Stimulated activated naive CD8-positive, alpha-beta T cell treated with anti-CD3 and anti-CD28 coated beads, Interleukin-15, amount 100 ng/mL, for 72 hours (primary cell): ENCODE measurements at regions not wholly inside any gene's neighbourhood (a gene's known extent, or its start where the extent isn't known, plus 50 kb on each side); places are given as distances from the start of the nearest gene placed in this dataset.

Experiments
- ATAC-seq: fragments of 150-1000 bp; cut with Tn5 transposase; 2 replicates; pipeline ENCODE4 v1.10.0; 2021; ENCODE audit warnings: mild to moderate bottlenecking, moderate library complexity
- DNase-seq, 2 donors: peaks; one replicate each; pipeline ENCODE4 v3.0.0; 2021 to 2022
- H3K27ac Mint-ChIP-seq, 2 donors: one replicate each; pipeline ENCODE4 v1.8.0; 2022; ENCODE audit warnings: mild to moderate bottlenecking in 2 of 2, mixed read lengths in 2 of 2, moderate library complexity in 2 of 2
- H3K27me3 Mint-ChIP-seq: one replicate; pipeline ENCODE4 v1.8.0; 2022; ENCODE audit warnings: mixed read lengths
- H3K4me1 Mint-ChIP-seq: one replicate; pipeline ENCODE4 v1.8.0; 2022; ENCODE audit warnings: mild to moderate bottlenecking, mixed read lengths
- H3K4me3 Mint-ChIP-seq, 2 donors: one replicate each; pipeline ENCODE4 v1.8.0; 2022; ENCODE audit warnings: mild to moderate bottlenecking in 2 of 2, mixed read lengths in 2 of 2, moderate library complexity in 1 of 2
- H3K9me3 Mint-ChIP-seq, 2 donors: one replicate each; pipeline ENCODE4 v1.8.0; 2022; ENCODE audit warnings: mixed read lengths in 2 of 2

DNA sequence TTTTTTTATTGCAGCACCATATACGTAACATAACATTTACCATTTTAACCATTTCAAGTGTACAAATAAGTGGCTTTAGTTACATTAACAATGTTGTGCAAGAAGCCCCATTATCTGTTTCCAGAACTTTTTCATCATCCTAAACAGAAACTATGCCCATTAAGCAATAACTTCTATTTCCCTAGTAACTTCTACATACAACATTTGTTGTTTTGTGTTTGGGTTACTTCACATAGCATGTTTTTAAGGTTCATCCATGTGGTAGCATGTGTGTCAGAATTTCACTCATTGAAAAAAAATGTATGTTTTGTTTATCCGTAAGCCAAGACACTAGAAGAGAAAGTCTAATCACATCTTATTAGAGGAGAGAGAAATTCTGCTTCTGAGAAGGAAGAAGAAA is 450.5 kb upstream of the PDZRN3 start:
- peaks cover 6 to 11% of the 10 kb centered on the region in 2 donors for H3K9me3 Mint-ChIP-seq
- ATAC-seq (no peak), DNase-seq (no peak)
- H3K27ac Mint-ChIP-seq, result no peak overlapping the region
- H3K4me1 Mint-ChIP-seq, result no peaks in the 10 kb centered on the region
- no peaks in the 10 kb centered on the region for H3K27me3 Mint-ChIP-seq
- no peak overlapping the region for H3K4me3 Mint-ChIP-seq

DNA sequence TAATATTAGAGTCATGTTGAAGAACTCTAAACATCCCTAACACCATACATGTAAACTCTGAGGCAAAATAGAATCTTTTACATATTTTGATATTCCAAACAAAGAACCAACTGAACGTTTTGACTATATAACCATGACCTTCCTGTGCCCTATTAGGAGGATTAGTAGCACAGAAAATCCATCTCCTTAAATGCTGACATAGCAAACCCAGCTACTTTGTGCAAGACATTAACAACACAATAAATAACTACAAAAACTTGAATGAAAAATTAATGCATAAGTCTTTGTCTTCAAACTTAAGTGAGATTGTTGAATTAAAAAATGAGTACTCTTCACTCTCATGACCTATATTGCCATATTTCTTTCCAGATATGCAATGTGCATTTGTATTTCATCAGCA is 450.0 kb upstream of the PDZRN3 start:
- H3K27ac Mint-ChIP-seq, result no peak overlapping the region
- ATAC-seq (no peak), DNase-seq (no peak)
- H3K9me3 Mint-ChIP-seq, result peaks cover 6 to 11% of the 10 kb centered on the region in 2 donors
- H3K4me1 Mint-ChIP-seq, result no peaks in the 10 kb centered on the region
- H3K27me3 Mint-ChIP-seq, result no peaks in the 10 kb centered on the region
- H3K4me3 Mint-ChIP-seq, result no peak overlapping the region

DNA sequence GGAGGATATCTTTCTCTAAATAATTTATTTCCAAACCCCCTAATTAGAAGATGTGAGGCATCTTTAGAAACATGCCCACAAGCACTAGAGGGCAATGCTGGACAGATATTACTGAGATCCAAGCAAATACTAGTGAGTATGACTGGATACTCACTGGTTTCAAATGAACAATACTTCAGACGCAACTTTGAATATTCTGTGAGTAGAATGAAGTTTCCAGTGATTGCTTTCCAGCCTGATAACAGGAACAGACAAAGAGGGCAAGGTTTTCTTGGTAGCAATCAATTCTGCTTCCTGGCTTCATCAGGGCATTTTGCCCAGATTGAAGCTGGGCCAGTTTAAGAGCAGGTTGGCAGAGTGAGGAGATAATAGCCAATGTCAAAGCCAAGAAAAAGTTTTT is 442.6 kb upstream of the PDZRN3 start:
- ATAC-seq, result no peak
- DNase-seq, result no peak
- Mint-ChIP-seq H3K9me3 (peaks cover 18 to 21% of the 10 kb centered on the region in 2 donors), H3K4me1 (no peaks in the 10 kb centered on the region), H3K27ac (no peak overlapping the region), H3K4me3 (no peak overlapping the region), H3K27me3 (no peaks in the 10 kb centered on the region)

GRCh38 chr3:74066456-74066855 is 441.7 kb upstream of the PDZRN3 start:
- peaks cover 17 to 20% of the 10 kb centered on the region in 2 donors for H3K9me3 Mint-ChIP-seq
- no peak for ATAC-seq
- no peaks in the 10 kb centered on the region for H3K4me1 Mint-ChIP-seq
- no peak for DNase-seq
- H3K27ac Mint-ChIP-seq, result no peak overlapping the region
- no peak overlapping the region for H3K4me3 Mint-ChIP-seq
- no peaks in the 10 kb centered on the region for H3K27me3 Mint-ChIP-seq

DNA sequence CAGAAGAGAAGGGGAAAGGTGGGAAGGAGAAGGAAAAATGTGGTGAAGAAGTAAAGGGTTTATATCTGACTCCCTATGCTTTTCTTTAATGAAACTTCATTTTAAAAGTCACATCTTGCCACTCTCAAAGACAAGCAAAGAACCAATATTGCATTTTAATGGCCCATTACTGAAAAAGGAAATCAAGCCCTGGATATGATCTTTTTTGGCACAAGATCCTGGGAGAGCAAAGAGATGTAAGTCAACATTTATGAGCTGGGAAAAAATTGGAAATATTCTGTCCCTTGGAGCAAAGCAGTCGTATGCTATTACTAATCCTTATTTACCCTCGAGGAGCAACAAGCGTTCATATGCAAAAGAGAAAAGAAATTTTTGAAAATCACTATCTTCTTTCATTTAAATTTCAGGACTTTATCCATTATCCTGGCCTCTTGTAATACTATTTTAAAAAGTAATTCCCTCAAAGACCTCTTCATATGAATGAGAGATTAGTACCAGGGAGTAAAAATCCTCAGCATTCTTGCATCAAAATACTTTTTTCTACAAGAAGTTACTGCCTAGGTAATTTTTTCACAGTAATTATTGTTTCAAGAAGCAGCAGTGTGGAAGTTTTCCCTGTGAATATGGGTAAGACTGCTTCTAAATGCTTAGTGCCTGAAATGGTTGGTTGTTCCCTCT is 435.3 kb upstream of the PDZRN3 start:
- ATAC-seq (no peak), DNase-seq (no peak)
- Mint-ChIP-seq H3K4me3 (no peak overlapping the region), H3K27ac (no peak overlapping the region), H3K27me3 (no peaks in the 10 kb centered on the region), H3K9me3 (peaks cover 8% of the 10 kb centered on the region in 2 donors), H3K4me1 (no peaks in the 10 kb centered on the region)

DNA sequence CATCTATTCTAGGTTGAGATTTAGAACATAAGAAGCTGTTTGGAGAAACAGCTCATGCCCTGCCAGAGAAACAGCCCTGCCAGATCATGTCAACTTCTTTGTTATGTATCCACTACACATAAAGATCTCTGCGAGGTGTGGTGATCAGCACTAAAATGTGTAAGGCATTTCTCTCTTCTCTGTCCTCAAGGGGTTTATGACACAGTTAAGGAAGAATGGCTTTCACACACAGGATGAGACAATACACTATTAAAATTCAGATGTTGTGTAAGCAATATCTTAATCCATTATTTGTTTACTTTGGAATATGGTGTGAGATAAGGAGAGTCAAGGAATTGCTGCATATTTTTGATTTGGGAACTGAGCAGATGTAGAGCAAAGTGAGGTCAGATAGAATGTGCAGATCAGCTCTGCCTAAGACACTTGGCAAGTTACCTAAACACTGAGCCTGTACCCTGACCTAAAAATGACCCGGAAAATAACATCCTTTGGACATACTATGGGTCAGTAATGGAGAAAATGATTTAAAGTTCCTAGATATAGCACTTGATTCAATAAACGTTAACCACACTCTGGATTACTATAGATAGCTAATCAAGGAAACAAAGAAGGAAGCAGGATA is 434.7 kb upstream of the PDZRN3 start:
- Mint-ChIP-seq H3K4me3 (no peak overlapping the region), H3K9me3 (peaks cover 8 to 13% of the 10 kb centered on the region in 2 donors)
- no peak for ATAC-seq

GRCh38 chr3:74057169-74057568 is 432.4 kb upstream of the PDZRN3 start:
- H3K4me3 Mint-ChIP-seq, result no peak overlapping the region

More for the DNA sequence above, 434.7 kb upstream of the PDZRN3 start:
- H3K27ac Mint-ChIP-seq, result no peak overlapping the region
- DNase-seq, result no peak
- H3K4me1 Mint-ChIP-seq, result no peaks in the 10 kb centered on the region
- H3K27me3 Mint-ChIP-seq, result no peaks in the 10 kb centered on the region

GRCh38 chr3:74055061-74055460 is 430.3 kb upstream of the PDZRN3 start:
- no peak for DNase-seq
- ATAC-seq, result no peak
- Mint-ChIP-seq H3K4me1 (no peaks in the 10 kb centered on the region), H3K27me3 (no peaks in the 10 kb centered on the region), H3K27ac (no peak overlapping the region), H3K9me3 (peaks cover 5 to 19% of the 10 kb centered on the region in 2 donors), H3K4me3 (no peak overlapping the region)

More at GRCh38 chr3:74057169-74057568, 432.4 kb upstream of the PDZRN3 start:
- Mint-ChIP-seq H3K4me1 (no peaks in the 10 kb centered on the region), H3K27ac (no peak overlapping the region), H3K9me3 (peaks cover 0 to 14% of the 10 kb centered on the region in 2 donors), H3K27me3 (no peaks in the 10 kb centered on the region)
- ATAC-seq (no peak), DNase-seq (no peak)

GRCh38 chr3:74054566-74054965 is 429.8 kb upstream of the PDZRN3 start:
- Mint-ChIP-seq H3K27ac (no peak overlapping the region), H3K9me3 (peaks cover 7 to 21% of the 10 kb centered on the region in 2 donors), H3K4me3 (no peak overlapping the region), H3K27me3 (no peaks in the 10 kb centered on the region), H3K4me1 (no peaks in the 10 kb centered on the region)
- ATAC-seq, result no peak
- no peak for DNase-seq

DNA sequence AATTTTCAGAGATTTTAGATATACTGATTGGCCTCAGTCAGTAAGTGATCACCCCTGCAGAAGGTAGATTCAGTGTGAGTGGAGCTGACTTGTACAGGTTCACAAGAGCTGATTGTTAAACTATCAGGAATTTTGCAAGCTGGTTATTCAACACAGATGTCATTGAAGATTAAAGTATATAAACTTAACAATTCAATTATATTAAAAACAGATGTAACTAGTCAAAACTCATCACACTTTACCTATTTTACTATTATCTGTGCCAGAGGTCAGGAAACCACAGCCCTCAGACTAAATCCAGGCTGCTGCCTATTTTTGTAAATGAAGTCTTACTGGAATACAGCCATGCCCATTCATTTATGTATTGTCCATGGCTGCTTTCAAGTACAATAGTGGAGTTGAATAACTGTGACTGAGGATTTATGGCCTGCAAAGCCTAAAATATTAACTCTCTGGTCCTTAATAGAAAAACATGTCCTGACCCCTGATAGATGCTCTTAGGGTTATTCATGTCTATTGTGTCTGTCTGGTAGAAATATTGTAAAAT is 429.3 kb upstream of the PDZRN3 start:
- H3K4me3 Mint-ChIP-seq, result no peak overlapping the region
- no peaks in the 10 kb centered on the region for H3K27me3 Mint-ChIP-seq
- H3K27ac Mint-ChIP-seq, result no peak overlapping the region
- no peaks in the 10 kb centered on the region for H3K4me1 Mint-ChIP-seq
- peaks cover 7 to 21% of the 10 kb centered on the region in 2 donors for H3K9me3 Mint-ChIP-seq
- no peak for DNase-seq
- no peak for ATAC-seq

DNA sequence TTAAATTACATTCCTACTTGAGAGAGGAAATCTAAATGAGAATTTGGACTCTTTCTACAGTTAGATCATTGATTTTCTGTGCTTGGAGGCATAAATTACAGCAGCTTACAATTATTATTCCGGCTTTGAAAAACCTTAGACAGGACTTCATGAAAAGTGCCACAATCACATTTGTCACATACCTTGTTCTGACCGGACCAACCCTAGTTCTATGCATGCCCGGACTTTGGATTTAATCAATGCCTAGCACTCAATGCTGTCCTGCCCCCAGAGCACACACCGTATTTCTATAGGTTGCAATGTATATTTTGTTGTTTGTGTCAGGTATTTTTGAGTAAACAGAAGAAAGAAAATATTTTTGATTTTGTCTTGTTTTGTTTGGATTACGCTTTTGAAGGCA is 424.7 kb upstream of the PDZRN3 start:
- H3K4me3 Mint-ChIP-seq, result no peak overlapping the region
- H3K27me3 Mint-ChIP-seq, result no peaks in the 10 kb centered on the region
- no peak overlapping the region for H3K27ac Mint-ChIP-seq
- ATAC-seq (no peak), DNase-seq (no peak)
- no peaks in the 10 kb centered on the region for H3K4me1 Mint-ChIP-seq
- peaks cover 7 to 14% of the 10 kb centered on the region in 2 donors for H3K9me3 Mint-ChIP-seq

DNA sequence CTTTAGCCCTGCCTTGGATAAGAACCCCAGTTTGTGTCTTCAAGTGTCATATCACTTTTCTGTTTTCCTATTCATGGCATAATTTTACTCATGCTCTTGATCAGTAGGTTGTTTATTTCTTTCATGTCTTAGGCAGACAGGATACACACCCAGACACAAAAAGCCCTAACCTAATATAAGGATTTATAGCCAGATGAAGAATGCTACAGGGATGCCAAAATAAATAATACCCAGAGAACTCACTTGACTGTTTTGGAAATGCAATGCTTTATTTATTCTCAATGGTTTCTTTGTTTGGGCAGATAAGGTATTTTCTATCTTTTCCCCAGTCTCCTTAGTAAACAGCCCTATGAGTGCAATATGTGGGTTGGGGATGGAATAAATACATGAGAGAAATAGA is 424.0 kb upstream of the PDZRN3 start:
- no peak overlapping the region for H3K4me3 Mint-ChIP-seq
- H3K9me3 Mint-ChIP-seq, result peaks cover 7 to 14% of the 10 kb centered on the region in 2 donors
- H3K4me1 Mint-ChIP-seq, result no peaks in the 10 kb centered on the region
- no peak overlapping the region for H3K27ac Mint-ChIP-seq
- no peaks in the 10 kb centered on the region for H3K27me3 Mint-ChIP-seq
- ATAC-seq (no peak), DNase-seq (no peak)

GRCh38 chr3:74045000-74045399 is 420.3 kb upstream of the PDZRN3 start:
- H3K9me3 Mint-ChIP-seq, result peaks cover 1% of the 10 kb centered on the region in 2 donors
- no peaks in the 10 kb centered on the region for H3K27me3 Mint-ChIP-seq
- H3K27ac Mint-ChIP-seq, result no peak overlapping the region
- ATAC-seq, result no peak
- no peaks in the 10 kb centered on the region for H3K4me1 Mint-ChIP-seq
- no peak overlapping the region for H3K4me3 Mint-ChIP-seq
- no peak for DNase-seq

GRCh38 chr3:74041068-74041675 is 416.4 kb upstream of the PDZRN3 start:
- Mint-ChIP-seq H3K9me3 (peaks cover 0 to 8% of the 10 kb centered on the region in 2 donors), H3K27ac (no peak overlapping the region), H3K4me3 (no peak overlapping the region), H3K4me1 (no peaks in the 10 kb centered on the region), H3K27me3 (no peaks in the 10 kb centered on the region)
- DNase-seq (no peak), ATAC-seq (no peak)

GRCh38 chr3:74039105-74039504 is 414.4 kb upstream of the PDZRN3 start:
- H3K4me1 Mint-ChIP-seq, result no peaks in the 10 kb centered on the region
- no peak for DNase-seq
- H3K4me3 Mint-ChIP-seq, result no peak overlapping the region
- peaks cover 0 to 8% of the 10 kb centered on the region in 2 donors for H3K9me3 Mint-ChIP-seq
- no peak for ATAC-seq
- no peaks in the 10 kb centered on the region for H3K27me3 Mint-ChIP-seq
- H3K27ac Mint-ChIP-seq, result no peak overlapping the region

DNA sequence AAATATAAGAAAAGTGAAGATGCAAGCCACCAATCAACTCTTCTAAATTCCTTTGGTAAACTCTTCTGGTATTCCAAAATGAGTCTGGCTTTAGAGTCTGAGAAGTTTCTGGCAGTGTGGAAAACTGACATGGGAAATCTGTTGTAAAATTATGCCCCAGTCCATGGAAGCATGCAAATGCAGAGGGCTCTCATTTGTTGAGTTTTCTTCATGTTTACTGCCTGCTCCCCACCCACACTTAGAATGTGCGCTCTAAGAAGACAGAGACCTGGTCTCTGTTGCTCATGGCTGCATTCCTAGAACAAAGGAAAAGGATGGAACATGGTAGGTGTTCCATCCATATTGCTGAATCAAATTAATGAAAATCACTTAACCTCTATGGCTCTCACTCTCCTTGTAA is 411.8 kb upstream of the PDZRN3 start:
- DNase-seq, result no peak
- Mint-ChIP-seq H3K27me3 (no peaks in the 10 kb centered on the region), H3K4me1 (no peaks in the 10 kb centered on the region), H3K4me3 (no peak overlapping the region), H3K9me3 (peaks cover 0 to 8% of the 10 kb centered on the region in 2 donors), H3K27ac (no peak overlapping the region)
- no peak for ATAC-seq
